HG03025 (cell line): ENCODE measurements at regions not wholly inside any gene's neighbourhood (a gene's known extent, or its start where the extent isn't known, plus 50 kb on each side); places are given as distances from the start of the nearest gene placed in this dataset.
A peak's percentile ranks its signal among the peaks of the same experiment; 100 is the strongest.
"Not testable (repeated sequence)": the region's sequence is repeated elsewhere in the genome, so short reads cannot be mapped to it uniquely, and the experiment has no call there.

Experiments used
- ATAC-seq: cut with Tn5 transposase; IDR thresholded peaks from one replicate; pipeline ENCODE4 v1.9.1; 2021; ENCODE audit warnings: mild to moderate bottlenecking, moderate library complexity; ENCODE audit not compliant: unreplicated experiment, low FRiP score

DNA sequence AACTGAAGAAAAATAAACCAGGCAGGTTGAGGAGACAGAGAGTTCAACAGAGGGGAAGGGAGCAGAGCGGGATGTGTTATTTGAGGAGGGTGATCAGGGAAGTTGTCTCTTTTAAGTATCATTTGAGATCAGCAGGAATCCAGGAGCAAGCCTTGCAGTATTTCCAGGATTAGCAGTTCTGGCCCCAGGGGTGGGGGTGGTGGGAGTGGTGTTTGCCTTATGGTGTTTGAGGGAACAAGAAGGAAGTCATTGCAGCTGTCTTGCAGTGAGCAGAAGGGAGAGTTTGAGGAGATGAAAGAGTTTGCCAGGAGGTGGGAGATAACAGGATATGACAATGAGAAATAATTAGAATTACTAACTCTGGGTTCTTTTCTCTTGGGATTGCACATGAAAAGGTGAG, 418.6 kb downstream of the NELL2 start:
- ATAC-seq, result no peak

GRCh38 chr12:44454959-44455358, 421.2 kb downstream of the NELL2 start:
- ATAC-seq, result not testable (repeated sequence)

- no peak for ATAC-seq
Measured at GRCh38 chr12:44446181-44446580, 429.9 kb downstream of the NELL2 start.

DNA sequence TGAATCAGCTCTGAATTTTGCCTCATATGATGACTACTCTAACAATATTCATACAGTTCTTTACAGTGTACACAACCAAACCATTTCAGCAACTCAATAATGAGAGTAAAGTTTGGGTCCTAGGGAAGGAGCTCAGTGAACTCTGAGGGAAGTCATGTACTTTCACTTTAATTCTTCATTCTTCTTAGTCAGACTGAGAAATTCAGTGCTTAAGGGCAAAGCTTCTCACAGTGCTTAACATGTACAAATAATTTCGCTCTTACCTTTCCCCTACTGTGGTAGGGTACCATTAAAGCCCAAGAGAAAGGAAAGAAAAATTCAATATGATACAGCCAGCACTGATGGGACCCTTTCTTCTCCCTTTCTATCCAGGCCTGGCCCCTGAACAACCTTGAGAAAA, 435.0 kb downstream of the NELL2 start:
- ATAC-seq, result peak; percentile 67
